BE2C (cell line): ENCODE measurements at regions not wholly inside any gene's neighbourhood (a gene's known extent, or its start where the extent isn't known, plus 50 kb on each side); places are given as distances from the start of the nearest gene placed in this dataset.

Experiments
- DNase-seq: peaks from one replicate; pipeline ENCODE4 v3.0.0-alpha.2; 2020
- H3K27me3 ChIP-seq: fragments of 250-450 bp; sonication (Bioruptor Pico); 2 replicates; pipeline ENCODE4 v1.5.1; 2020; ENCODE audit warnings: mild to moderate bottlenecking
- H3K36me3 ChIP-seq: fragments of 250-450 bp; sonication (Bioruptor Pico); 2 replicates; pipeline ENCODE4 v1.5.1; 2020; ENCODE audit warnings: mild to moderate bottlenecking
- H3K4me1 ChIP-seq: fragments of 250-450 bp; sonication (Bioruptor Pico); 2 replicates; pipeline ENCODE4 v1.5.1; 2020
- H3K4me3 ChIP-seq: 2 replicates; pipeline ENCODE4 v1.5.1; 2011; ENCODE audit warnings: low read depth, low read length
- H3K9me3 ChIP-seq: fragments of 250-450 bp; sonication (Bioruptor Pico); 2 replicates; pipeline ENCODE4 v1.5.1; 2020
- TF ChIP-seq, protein P1 (sequence below): IDR thresholded peaks from 2 replicates; pipeline ENCODE4 v1.5.1; 2012; ENCODE audit warnings: mild to moderate bottlenecking, low read depth, low read length

- H3K27me3 ChIP-seq = peaks cover 8% of the 10 kb centered on the region
- TF ChIP-seq, protein P1, sequence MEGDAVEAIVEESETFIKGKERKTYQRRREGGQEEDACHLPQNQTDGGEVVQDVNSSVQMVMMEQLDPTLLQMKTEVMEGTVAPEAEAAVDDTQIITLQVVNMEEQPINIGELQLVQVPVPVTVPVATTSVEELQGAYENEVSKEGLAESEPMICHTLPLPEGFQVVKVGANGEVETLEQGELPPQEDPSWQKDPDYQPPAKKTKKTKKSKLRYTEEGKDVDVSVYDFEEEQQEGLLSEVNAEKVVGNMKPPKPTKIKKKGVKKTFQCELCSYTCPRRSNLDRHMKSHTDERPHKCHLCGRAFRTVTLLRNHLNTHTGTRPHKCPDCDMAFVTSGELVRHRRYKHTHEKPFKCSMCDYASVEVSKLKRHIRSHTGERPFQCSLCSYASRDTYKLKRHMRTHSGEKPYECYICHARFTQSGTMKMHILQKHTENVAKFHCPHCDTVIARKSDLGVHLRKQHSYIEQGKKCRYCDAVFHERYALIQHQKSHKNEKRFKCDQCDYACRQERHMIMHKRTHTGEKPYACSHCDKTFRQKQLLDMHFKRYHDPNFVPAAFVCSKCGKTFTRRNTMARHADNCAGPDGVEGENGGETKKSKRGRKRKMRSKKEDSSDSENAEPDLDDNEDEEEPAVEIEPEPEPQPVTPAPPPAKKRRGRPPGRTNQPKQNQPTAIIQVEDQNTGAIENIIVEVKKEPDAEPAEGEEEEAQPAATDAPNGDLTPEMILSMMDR = no peak
- DNase-seq = no peak
These were observed 50.2 kb upstream of the ACTRT2 start for GRCh38 chr1:2971101-2971501.

More at GRCh38 chr1:2971101-2971501, 50.2 kb upstream of the ACTRT2 start:
- Histone ChIP-seq H3K4me1 (no peaks in the 10 kb centered on the region), H3K4me3 (no peak overlapping the region), H3K36me3 (no peaks in the 10 kb centered on the region), H3K9me3 (no peaks in the 10 kb centered on the region)
